ENCODE measurements at regions not wholly inside any gene's neighbourhood (a gene's known extent, or its start where the extent isn't known, plus 50 kb on each side); places are given as distances from the start of the nearest gene placed in this dataset.

DNA sequence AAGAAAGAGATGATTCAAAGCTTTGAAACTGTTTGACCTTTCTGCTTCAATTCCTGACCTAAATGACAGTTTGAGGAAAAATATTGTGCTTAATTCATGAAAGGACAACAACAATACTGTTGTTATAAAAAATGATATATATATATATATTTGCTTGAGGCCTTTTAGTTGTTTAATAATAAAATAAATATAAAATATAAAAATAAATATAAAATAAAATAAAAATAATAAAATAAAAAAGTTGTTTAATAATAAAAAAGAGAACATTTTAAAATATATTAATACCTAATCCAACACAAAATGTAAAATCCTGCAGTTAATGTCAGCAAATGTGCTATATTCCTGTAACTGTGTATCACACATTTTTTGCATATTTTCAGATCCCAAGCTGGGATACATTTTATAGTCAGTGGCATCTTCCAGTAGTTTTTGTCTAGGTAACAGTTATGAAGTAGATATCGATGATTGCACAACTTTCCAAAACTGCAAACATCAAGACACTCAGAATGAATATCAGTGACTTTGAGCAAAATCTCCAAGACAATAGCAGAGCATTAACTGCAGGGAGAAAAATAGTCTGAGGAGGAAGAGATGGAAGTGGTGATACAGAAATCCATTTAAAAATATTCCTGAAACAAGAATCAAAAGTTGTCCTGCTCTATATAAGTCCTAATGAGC lies 375.5 kb upstream of the KLHL1 start:
- Histone ChIP-seq H3K9me3 (ENCODE audit: low read length) (no peaks in the 10 kb centered on the region), H3K27ac (ENCODE audit: low read depth, low read length) (no peak overlapping the region), H3K4me3 (ENCODE audit: low read depth in 1 of 2, low read length in 2 of 2) (no peak overlapping the region), H3K27me3 (ENCODE audit: control insufficient read depth in 1 of 2, insufficient read depth in 2 of 2, low read length in 2 of 2) (no peaks in the 10 kb centered on the region), H3K9ac (ENCODE audit: low read length) (no peak overlapping the region), H3K36me3 (ENCODE audit: insufficient read depth, low read length) (no peaks in the 10 kb centered on the region), H3K4me1 (ENCODE audit: insufficient read depth, low read length) (no peaks in the 10 kb centered on the region)

DNA sequence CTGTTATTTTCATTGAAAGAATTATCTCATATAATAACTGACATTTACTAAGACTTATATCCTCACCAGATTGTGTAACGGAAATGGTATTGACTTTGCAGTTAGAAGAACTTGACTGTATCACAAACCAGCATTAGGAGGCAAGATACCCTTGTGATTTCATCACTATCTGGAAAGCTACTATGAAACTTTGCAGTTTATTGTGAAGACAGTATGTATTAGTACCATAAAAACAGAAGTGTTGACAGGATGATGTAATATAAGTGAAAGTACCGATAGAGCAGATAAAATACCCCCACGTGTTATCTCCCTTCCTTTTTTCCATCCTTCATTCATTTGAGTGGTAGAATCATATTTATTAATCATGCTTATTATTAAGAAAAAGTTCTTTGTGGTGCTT lies 365.7 kb upstream of the KLHL1 start:
- no peaks in the 10 kb centered on the region for H3K27me3 ChIP-seq (ENCODE audit: control insufficient read depth in 1 of 2, insufficient read depth in 2 of 2, low read length in 2 of 2)
- no peak overlapping the region for H3K4me3 ChIP-seq (ENCODE audit: low read depth in 1 of 2, low read length in 2 of 2)
- H3K4me1 ChIP-seq (ENCODE audit: insufficient read depth, low read length): no peaks in the 10 kb centered on the region
- no peak overlapping the region for H3K27ac ChIP-seq (ENCODE audit: low read depth, low read length)
- H3K9me3 ChIP-seq (ENCODE audit: low read length): no peaks in the 10 kb centered on the region
- no peak overlapping the region for H3K9ac ChIP-seq (ENCODE audit: low read length)
- H3K36me3 ChIP-seq (ENCODE audit: insufficient read depth, low read length): no peaks in the 10 kb centered on the region

DNA sequence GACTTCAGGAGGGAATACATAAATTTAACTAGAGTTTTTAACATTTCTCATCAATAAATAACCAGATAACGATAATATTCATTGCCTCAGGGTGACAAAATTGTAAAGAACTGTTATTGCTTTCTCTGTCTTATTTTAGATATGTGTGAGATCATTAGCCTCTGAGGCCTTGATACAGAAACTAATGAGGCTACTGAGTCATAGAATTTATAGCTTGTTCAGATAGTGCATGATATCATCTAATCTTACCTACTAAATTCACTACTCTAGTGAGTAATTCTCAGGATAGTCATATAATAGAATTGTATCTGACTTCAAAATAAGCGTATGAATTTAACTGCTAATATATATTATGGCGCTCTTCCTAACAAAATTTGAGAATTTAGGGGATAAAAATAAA lies 360.8 kb upstream of the KLHL1 start:
- Histone ChIP-seq H3K9me3 (ENCODE audit: low read length) (no peaks in the 10 kb centered on the region), H3K27me3 (ENCODE audit: control insufficient read depth in 1 of 2, insufficient read depth in 2 of 2, low read length in 2 of 2) (no peaks in the 10 kb centered on the region), H3K4me1 (ENCODE audit: insufficient read depth, low read length) (no peaks in the 10 kb centered on the region), H3K27ac (ENCODE audit: low read depth, low read length) (no peak overlapping the region), H3K36me3 (ENCODE audit: insufficient read depth, low read length) (no peaks in the 10 kb centered on the region), H3K4me3 (ENCODE audit: low read depth in 1 of 2, low read length in 2 of 2) (no peak overlapping the region), H3K9ac (ENCODE audit: low read length) (no peak overlapping the region)

DNA sequence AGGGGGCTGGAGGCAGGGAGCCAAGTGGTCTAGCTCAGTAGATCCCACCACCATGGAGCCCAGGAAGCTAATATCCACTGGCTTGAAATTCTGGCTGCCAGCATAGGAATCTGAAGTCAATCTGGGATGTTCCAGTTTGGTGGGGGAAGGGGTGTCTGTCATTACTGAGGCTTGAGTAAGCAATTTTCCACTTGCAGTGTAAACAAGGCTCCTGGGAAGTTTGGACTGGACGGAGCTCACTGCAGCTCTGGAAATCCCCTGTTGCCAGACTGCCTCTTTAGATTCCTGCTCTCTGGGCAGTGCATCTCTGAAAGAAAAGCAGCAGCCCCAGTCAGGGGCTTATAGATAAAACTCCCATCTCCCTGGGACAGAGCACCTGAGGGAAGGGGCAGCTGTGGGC lies 349.2 kb upstream of the KLHL1 start:
- no peaks in the 10 kb centered on the region for H3K4me1 ChIP-seq (ENCODE audit: insufficient read depth, low read length)
- H3K27ac ChIP-seq (ENCODE audit: low read depth, low read length): no peak overlapping the region
- no peaks in the 10 kb centered on the region for H3K27me3 ChIP-seq (ENCODE audit: control insufficient read depth in 1 of 2, insufficient read depth in 2 of 2, low read length in 2 of 2)
- no peak overlapping the region for H3K4me3 ChIP-seq (ENCODE audit: low read depth in 1 of 2, low read length in 2 of 2)
- H3K9me3 ChIP-seq (ENCODE audit: low read length): no peaks in the 10 kb centered on the region
- H3K36me3 ChIP-seq (ENCODE audit: insufficient read depth, low read length): no peaks in the 10 kb centered on the region
- H3K9ac ChIP-seq (ENCODE audit: low read length): no peak overlapping the region

DNA sequence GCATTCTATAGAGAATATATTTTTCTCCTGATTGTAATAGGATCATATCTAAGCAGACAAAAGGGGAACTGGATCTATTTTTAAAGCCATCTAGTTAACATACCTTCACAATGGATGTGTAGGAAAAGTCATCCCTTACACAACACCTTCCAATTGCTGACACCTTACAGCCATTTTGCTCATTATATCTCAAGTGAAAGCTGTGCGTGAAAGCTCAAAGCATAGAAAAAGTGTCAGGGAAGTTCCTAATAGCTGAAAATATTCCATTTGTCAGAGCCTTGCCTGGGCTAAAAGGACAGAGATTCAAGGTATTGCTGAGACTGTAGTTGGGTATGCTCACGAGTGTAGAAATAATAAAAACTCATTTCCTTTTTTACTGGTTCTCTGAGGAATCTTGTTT lies 340.6 kb upstream of the KLHL1 start:
- Histone ChIP-seq H3K4me3 (ENCODE audit: low read depth in 1 of 2, low read length in 2 of 2) (no peak overlapping the region), H3K27me3 (ENCODE audit: control insufficient read depth in 1 of 2, insufficient read depth in 2 of 2, low read length in 2 of 2) (no peaks in the 10 kb centered on the region), H3K27ac (ENCODE audit: low read depth, low read length) (no peak overlapping the region), H3K4me1 (ENCODE audit: insufficient read depth, low read length) (no peaks in the 10 kb centered on the region), H3K9ac (ENCODE audit: low read length) (no peak overlapping the region), H3K36me3 (ENCODE audit: insufficient read depth, low read length) (no peaks in the 10 kb centered on the region), H3K9me3 (ENCODE audit: low read length) (no peaks in the 10 kb centered on the region)

DNA sequence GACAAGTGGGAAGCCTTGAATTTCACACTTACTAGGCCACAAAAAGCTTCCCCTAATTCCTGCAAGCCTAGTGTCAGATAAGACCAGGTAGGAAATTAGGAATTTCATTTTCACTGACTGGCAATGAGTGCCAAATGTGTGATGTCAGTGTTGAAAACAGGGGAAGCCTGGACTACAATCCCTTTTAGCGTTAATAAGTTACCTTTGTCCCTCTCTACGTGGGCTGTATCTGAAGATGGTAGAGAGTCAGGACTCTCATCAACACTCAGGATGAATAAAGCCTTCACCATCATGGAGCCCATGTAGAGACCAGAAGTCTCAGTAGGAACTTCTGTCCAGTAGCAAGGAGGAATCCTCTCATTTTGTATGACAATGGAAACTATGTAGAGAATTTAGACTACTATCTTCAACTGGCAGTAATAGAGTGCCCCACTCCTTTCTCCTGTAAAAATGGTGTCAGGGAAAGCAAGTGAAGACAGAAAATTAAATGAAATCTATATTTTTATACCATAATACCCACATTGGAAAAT lies 324.1 kb upstream of the KLHL1 start:
- no peaks in the 10 kb centered on the region for H3K27me3 ChIP-seq (ENCODE audit: control insufficient read depth in 1 of 2, insufficient read depth in 2 of 2, low read length in 2 of 2)
- H3K36me3 ChIP-seq (ENCODE audit: insufficient read depth, low read length): no peaks in the 10 kb centered on the region
- no peak overlapping the region for H3K9ac ChIP-seq (ENCODE audit: low read length)
- no peak overlapping the region for H3K27ac ChIP-seq (ENCODE audit: low read depth, low read length)
- no peaks in the 10 kb centered on the region for H3K9me3 ChIP-seq (ENCODE audit: low read length)
- H3K4me1 ChIP-seq (ENCODE audit: insufficient read depth, low read length): no peaks in the 10 kb centered on the region
- no peak overlapping the region for H3K4me3 ChIP-seq (ENCODE audit: low read depth in 1 of 2, low read length in 2 of 2)

DNA sequence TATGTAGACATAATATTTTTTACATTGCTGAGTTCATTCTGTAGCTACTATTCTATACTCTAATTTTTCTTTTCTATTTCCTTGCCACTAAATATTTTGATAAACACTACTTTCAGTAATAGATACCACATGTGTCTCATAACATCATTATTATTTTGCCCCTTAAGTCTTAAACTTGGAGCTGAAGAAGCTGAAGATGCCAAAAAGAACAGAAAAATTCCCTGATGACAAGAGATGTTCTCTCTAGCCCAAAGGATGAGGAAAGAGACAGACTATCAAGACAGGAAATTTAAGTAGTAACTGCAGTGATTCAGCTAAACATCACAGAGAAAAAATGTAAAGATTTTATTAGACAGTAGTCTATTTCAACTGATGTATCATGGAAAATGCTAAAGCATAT lies 322.0 kb upstream of the KLHL1 start:
- no peak overlapping the region for H3K9ac ChIP-seq (ENCODE audit: low read length)
- H3K36me3 ChIP-seq (ENCODE audit: insufficient read depth, low read length): no peaks in the 10 kb centered on the region
- H3K27ac ChIP-seq (ENCODE audit: low read depth, low read length): no peak overlapping the region
- no peaks in the 10 kb centered on the region for H3K27me3 ChIP-seq (ENCODE audit: control insufficient read depth in 1 of 2, insufficient read depth in 2 of 2, low read length in 2 of 2)
- H3K4me1 ChIP-seq (ENCODE audit: insufficient read depth, low read length): no peaks in the 10 kb centered on the region
- no peak overlapping the region for H3K4me3 ChIP-seq (ENCODE audit: low read depth in 1 of 2, low read length in 2 of 2)
- no peaks in the 10 kb centered on the region for H3K9me3 ChIP-seq (ENCODE audit: low read length)

DNA sequence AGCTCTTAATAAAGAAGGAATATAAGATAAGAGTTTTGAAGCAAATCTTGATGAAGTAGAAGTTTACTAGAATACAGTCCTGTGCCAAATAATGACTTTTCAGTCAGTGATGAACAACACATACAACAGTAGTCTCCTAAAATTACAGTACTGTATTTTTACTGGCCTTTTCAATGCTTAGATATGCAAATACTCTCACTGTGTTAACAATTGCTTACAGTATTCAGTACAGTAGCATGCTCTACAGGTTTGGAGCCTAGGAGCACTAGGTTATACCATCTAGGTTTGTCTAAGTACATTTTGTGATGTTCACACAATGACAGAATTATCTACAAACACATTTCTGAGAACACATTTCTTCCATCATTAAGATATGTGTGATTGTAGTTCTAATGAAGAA lies 316.7 kb upstream of the KLHL1 start:
- no peaks in the 10 kb centered on the region for H3K36me3 ChIP-seq (ENCODE audit: insufficient read depth, low read length)
- no peaks in the 10 kb centered on the region for H3K9me3 ChIP-seq (ENCODE audit: low read length)
- no peak overlapping the region for H3K27ac ChIP-seq (ENCODE audit: low read depth, low read length)
- H3K4me1 ChIP-seq (ENCODE audit: insufficient read depth, low read length): no peaks in the 10 kb centered on the region
- H3K9ac ChIP-seq (ENCODE audit: low read length): no peak overlapping the region
- no peaks in the 10 kb centered on the region for H3K27me3 ChIP-seq (ENCODE audit: control insufficient read depth in 1 of 2, insufficient read depth in 2 of 2, low read length in 2 of 2)
- no peak overlapping the region for H3K4me3 ChIP-seq (ENCODE audit: low read depth in 1 of 2, low read length in 2 of 2)

DNA sequence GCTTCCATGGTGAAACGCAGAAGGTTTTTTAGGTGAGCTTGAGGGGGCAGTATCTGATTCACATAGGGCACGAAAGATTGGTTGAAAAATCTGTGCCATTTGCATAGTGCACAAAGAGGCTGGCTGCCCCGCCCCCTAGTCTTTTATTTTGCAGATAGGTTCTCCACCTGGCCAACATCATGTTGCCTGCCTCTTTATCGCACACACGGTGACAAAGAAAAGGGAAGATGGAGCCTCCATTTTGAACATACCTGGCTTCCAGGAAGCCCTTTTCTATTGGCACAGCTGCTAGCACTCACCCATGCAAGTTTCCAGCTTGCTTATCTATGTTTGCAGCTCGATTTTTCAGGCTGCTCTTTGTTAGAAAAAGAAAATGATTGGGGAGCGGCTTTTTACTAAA lies 316.2 kb upstream of the KLHL1 start:
- H3K4me3 ChIP-seq (ENCODE audit: low read depth in 1 of 2, low read length in 2 of 2): no peak overlapping the region
- no peak overlapping the region for H3K9ac ChIP-seq (ENCODE audit: low read length)
- no peaks in the 10 kb centered on the region for H3K4me1 ChIP-seq (ENCODE audit: insufficient read depth, low read length)
- no peaks in the 10 kb centered on the region for H3K27me3 ChIP-seq (ENCODE audit: control insufficient read depth in 1 of 2, insufficient read depth in 2 of 2, low read length in 2 of 2)
- no peak overlapping the region for H3K27ac ChIP-seq (ENCODE audit: low read depth, low read length)
- no peaks in the 10 kb centered on the region for H3K36me3 ChIP-seq (ENCODE audit: insufficient read depth, low read length)
- no peaks in the 10 kb centered on the region for H3K9me3 ChIP-seq (ENCODE audit: low read length)

DNA sequence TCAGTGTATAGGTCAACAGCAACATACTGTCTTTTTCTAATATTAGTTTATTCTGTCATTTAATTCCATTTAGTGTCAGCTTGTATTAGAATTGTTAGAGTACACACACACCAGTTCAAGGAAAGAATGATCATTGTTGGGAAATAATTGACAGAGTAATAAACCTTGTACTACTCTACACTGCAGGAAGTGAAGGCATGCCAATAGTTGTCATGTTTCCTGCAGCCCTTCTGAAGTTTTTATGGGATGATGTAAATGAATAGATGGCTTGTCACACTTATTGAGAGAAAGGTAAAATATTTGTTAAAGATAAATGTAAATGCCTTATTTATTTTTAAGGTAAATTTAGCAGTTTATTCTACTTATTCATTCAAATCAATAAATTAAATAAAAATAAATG lies 306.9 kb upstream of the KLHL1 start:
- H3K9ac ChIP-seq (ENCODE audit: low read length): no peak overlapping the region
- H3K4me1 ChIP-seq (ENCODE audit: insufficient read depth, low read length): no peaks in the 10 kb centered on the region
- H3K27me3 ChIP-seq (ENCODE audit: control insufficient read depth in 1 of 2, insufficient read depth in 2 of 2, low read length in 2 of 2): no peaks in the 10 kb centered on the region
- no peaks in the 10 kb centered on the region for H3K9me3 ChIP-seq (ENCODE audit: low read length)
- H3K36me3 ChIP-seq (ENCODE audit: insufficient read depth, low read length): no peaks in the 10 kb centered on the region
- no peak overlapping the region for H3K4me3 ChIP-seq (ENCODE audit: low read depth in 1 of 2, low read length in 2 of 2)
- H3K27ac ChIP-seq (ENCODE audit: low read depth, low read length): no peak overlapping the region

DNA sequence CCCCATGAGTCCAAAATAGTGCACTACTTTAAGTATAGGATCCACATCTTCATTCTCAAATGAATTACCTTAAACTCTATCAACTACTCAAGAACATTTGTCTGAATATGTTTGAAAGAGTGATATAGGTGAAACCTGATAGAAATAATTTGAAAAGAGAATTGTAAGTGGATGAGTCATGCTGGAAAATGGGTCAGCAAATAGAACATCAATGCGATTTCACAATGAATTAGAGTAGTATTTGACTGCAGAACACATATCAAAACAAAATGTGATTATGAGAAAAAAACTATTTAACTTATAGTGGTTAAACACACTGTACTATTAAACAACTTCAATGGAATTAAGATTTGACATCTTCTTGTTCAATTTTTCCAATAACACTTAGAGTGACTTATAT lies 300.6 kb upstream of the KLHL1 start:
- H3K27me3 ChIP-seq (ENCODE audit: control insufficient read depth in 1 of 2, insufficient read depth in 2 of 2, low read length in 2 of 2): no peaks in the 10 kb centered on the region

DNA sequence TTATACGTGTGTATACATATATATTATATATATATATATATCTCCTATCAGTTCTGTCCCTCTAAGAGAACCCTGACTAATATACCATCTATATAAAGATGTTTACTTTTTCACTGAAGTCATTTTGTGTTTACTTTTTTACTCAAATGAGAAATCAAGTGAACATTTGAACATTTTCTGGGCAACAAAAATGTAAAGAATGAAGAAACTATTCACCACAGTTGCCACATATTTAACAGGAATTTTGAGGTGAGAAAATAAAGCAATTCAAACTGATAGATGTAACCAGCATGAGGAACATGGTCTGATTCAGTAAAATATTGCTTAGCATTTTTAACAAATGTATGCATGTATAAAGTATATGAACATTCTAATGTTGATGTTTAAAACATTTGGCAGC lies 299.2 kb upstream of the KLHL1 start:
- Histone ChIP-seq H3K4me3 (ENCODE audit: low read depth in 1 of 2, low read length in 2 of 2) (no peak overlapping the region), H3K9ac (ENCODE audit: low read length) (no peak overlapping the region), H3K36me3 (ENCODE audit: insufficient read depth, low read length) (no peaks in the 10 kb centered on the region), H3K4me1 (ENCODE audit: insufficient read depth, low read length) (no peaks in the 10 kb centered on the region), H3K27ac (ENCODE audit: low read depth, low read length) (no peak overlapping the region), H3K9me3 (ENCODE audit: low read length) (no peaks in the 10 kb centered on the region), H3K27me3 (ENCODE audit: control insufficient read depth in 1 of 2, insufficient read depth in 2 of 2, low read length in 2 of 2) (no peaks in the 10 kb centered on the region)

More for the DNA sequence above, 300.6 kb upstream of the KLHL1 start:
- no peak overlapping the region for H3K27ac ChIP-seq (ENCODE audit: low read depth, low read length)
- no peaks in the 10 kb centered on the region for H3K4me1 ChIP-seq (ENCODE audit: insufficient read depth, low read length)
- H3K4me3 ChIP-seq (ENCODE audit: low read depth in 1 of 2, low read length in 2 of 2): no peak overlapping the region
- H3K36me3 ChIP-seq (ENCODE audit: insufficient read depth, low read length): no peaks in the 10 kb centered on the region
- no peaks in the 10 kb centered on the region for H3K9me3 ChIP-seq (ENCODE audit: low read length)
- no peak overlapping the region for H3K9ac ChIP-seq (ENCODE audit: low read length)
